Kidney (tissue), 13 donors: ENCODE measurements at regions not wholly inside any gene's neighbourhood (a gene's known extent, or its start where the extent isn't known, plus 50 kb on each side); places are given as distances from the start of the nearest gene placed in this dataset.

Source experiments
- DNase-seq, 5 donors: peaks; one replicate each; pipeline ENCODE4 v3.0.0-alpha.2; 2013 to 2020
- FAIRE-seq: peaks from 2 replicates; lab custom pipeline; 2012; peaks lifted over from hg19 to GRCh38; lab: Jason Lieb, UNC
- H3K27ac ChIP-seq, 2 donors: one replicate each; pipeline ENCODE4 v1.7.0; 2013; ENCODE audit warnings: low read depth in 2 of 2, low read length in 2 of 2, inconsistent platforms in 1 of 2
- H3K27me3 ChIP-seq: one replicate; pipeline ENCODE4 v1.7.1; 2013; ENCODE audit warnings: low read length, inconsistent platforms; ENCODE audit not compliant: control insufficient read depth, insufficient read depth
- H3K36me3 ChIP-seq, 3 donors: one replicate each; pipeline versions ENCODE4 v1.7.0 to v1.7.1; 2013; ENCODE audit warnings: low read length in 3 of 3, control low read depth in 1 of 3, inconsistent platforms in 1 of 3; ENCODE audit not compliant: insufficient read depth in 3 of 3, control insufficient read depth in 2 of 3
- H3K4me1 ChIP-seq, 3 donors: one replicate each; pipeline versions ENCODE4 v1.7.0 to v1.7.1; 2013; ENCODE audit warnings: low read length in 3 of 3, inconsistent platforms in 1 of 3, low read depth in 1 of 3; ENCODE audit not compliant: control insufficient read depth in 2 of 3, insufficient read depth in 2 of 3
- H3K4me3 ChIP-seq, 3 donors: one replicate each; pipeline versions ENCODE4 v1.7.0 to v1.8.1; 2013; ENCODE audit warnings: low read length in 3 of 3, control low read depth in 1 of 3, inconsistent platforms in 1 of 3
- H3K9ac ChIP-seq, 3 donors: one replicate each; pipeline versions ENCODE4 v1.7.0 to v1.7.1; 2013; ENCODE audit warnings: low read length in 3 of 3, control low read depth in 1 of 3, inconsistent platforms in 1 of 3
- H3K9me3 ChIP-seq, 3 donors: one replicate each; pipeline versions ENCODE4 v1.7.0 to v1.7.1; 2013; ENCODE audit warnings: low read length in 3 of 3, control low read depth in 1 of 3, inconsistent platforms in 1 of 3; ENCODE audit not compliant: control insufficient read depth in 2 of 3, insufficient read depth in 1 of 3
- intact Hi-C: fragments of 100-400 bp; cut with DNase I; formaldehyde crosslinking; loops from one replicate; pipeline ENCODE4 v1.11.1; 2022
- TF ChIP-seq, protein P1 (sequence below): IDR thresholded peaks from 3 replicates; pipeline ENCODE4 v1.5.1; 2012; ENCODE audit warnings: mild to moderate bottlenecking, moderate library complexity, borderline replicate concordance; ENCODE audit not compliant: insufficient read depth; ENCODE audit errors: extremely low read depth
- donor health status: control.
- donor health status: control.
- donor health status: control.
- donor health status: control.
- donor health status: control.
- donor health status: DM: yes; HTN: yes; CAD: no.
- donor health status: Normal renal cell carcinoma (clear cell type).

- no peak for FAIRE-seq
- H3K9ac ChIP-seq, result no peak overlapping the region
- no peaks in the 10 kb centered on the region for H3K27me3 ChIP-seq
- no peaks in the 10 kb centered on the region for H3K36me3 ChIP-seq
- H3K4me3 ChIP-seq, result no peak overlapping the region
- H3K27ac ChIP-seq, result no peak overlapping the region
- intact Hi-C loops, result no loop called here
- peaks cover 0 to 3% (median 0%) of the 10 kb centered on the region in 3 donors for H3K9me3 ChIP-seq
- TF ChIP-seq, protein P1, sequence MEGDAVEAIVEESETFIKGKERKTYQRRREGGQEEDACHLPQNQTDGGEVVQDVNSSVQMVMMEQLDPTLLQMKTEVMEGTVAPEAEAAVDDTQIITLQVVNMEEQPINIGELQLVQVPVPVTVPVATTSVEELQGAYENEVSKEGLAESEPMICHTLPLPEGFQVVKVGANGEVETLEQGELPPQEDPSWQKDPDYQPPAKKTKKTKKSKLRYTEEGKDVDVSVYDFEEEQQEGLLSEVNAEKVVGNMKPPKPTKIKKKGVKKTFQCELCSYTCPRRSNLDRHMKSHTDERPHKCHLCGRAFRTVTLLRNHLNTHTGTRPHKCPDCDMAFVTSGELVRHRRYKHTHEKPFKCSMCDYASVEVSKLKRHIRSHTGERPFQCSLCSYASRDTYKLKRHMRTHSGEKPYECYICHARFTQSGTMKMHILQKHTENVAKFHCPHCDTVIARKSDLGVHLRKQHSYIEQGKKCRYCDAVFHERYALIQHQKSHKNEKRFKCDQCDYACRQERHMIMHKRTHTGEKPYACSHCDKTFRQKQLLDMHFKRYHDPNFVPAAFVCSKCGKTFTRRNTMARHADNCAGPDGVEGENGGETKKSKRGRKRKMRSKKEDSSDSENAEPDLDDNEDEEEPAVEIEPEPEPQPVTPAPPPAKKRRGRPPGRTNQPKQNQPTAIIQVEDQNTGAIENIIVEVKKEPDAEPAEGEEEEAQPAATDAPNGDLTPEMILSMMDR, result no peak
- no peaks in the 10 kb centered on the region for H3K4me1 ChIP-seq
- DNase-seq, result peak in 2 of 5 donors; percentile 18 to 38
Observed at GRCh38 chr14:101242442-101243385, 318.6 kb upstream of the DIO3 start.

GRCh38 chr14:101243587-101244338, 317.5 kb upstream of the DIO3 start:
- FAIRE-seq, result no peak
- TF ChIP-seq, protein P1, result no peak
- no peaks in the 10 kb centered on the region for H3K27me3 ChIP-seq
- intact Hi-C loops, result no loop called here
- H3K9ac ChIP-seq, result no peak overlapping the region
- no peak overlapping the region for H3K27ac ChIP-seq
- DNase-seq, result peak in 1 of 5 donors; percentile 22
- peaks cover 0 to 3% (median 0%) of the 10 kb centered on the region in 3 donors for H3K9me3 ChIP-seq
- no peak overlapping the region for H3K4me3 ChIP-seq
- H3K36me3 ChIP-seq, result no peaks in the 10 kb centered on the region
- H3K4me1 ChIP-seq, result no peaks in the 10 kb centered on the region

GRCh38 chr14:101246894-101247841, 314.1 kb upstream of the DIO3 start:
- Histone ChIP-seq H3K9ac (no peak overlapping the region), H3K4me1 (no peaks in the 10 kb centered on the region), H3K27me3 (no peaks in the 10 kb centered on the region), H3K27ac (no peak overlapping the region), H3K4me3 (no peak overlapping the region), H3K36me3 (no peaks in the 10 kb centered on the region), H3K9me3 (peaks cover 0 to 3% (median 0%) of the 10 kb centered on the region in 3 donors)
- intact Hi-C loops, result no loop called here
- TF ChIP-seq, protein P1, result no peak
- DNase-seq (no peak), FAIRE-seq (no peak)
